GM23338 (cell line): ENCODE measurements at regions not wholly inside any gene's neighbourhood (a gene's known extent, or its start where the extent isn't known, plus 50 kb on each side); places are given as distances from the start of the nearest gene placed in this dataset.

Experiments
- CREB1 ChIP-seq: fragments of 250-450 bp; sonication (Bioruptor Pico); IDR thresholded peaks from 2 replicates; pipeline ENCODE4 v1.5.0; 2020; ENCODE audit warnings: low read depth, mild to moderate bottlenecking, moderate library complexity
- EZH2 ChIP-seq: fragments of 200-600 bp; sonication (generic); IDR thresholded peaks from one replicate; pipeline ENCODE4 v1.8.0; 2017; ENCODE audit warnings: antibody characterized with exemption, mild to moderate bottlenecking, low read depth; ENCODE audit not compliant: unreplicated experiment
- EZH2phosphoT487 ChIP-seq: fragments of 200-600 bp; sonication (generic); IDR thresholded peaks from one replicate; pipeline ENCODE4 v1.8.1; 2018; ENCODE audit warnings: antibody characterized with exemption; ENCODE audit not compliant: unreplicated experiment
- JUNB ChIP-seq: IDR thresholded peaks from one replicate; pipeline ENCODE4 v1.6.1; 2016; ENCODE audit warnings: antibody characterized with exemption; ENCODE audit not compliant: unreplicated experiment
- NANOG ChIP-seq: IDR thresholded peaks from 2 replicates; pipeline ENCODE4 v1.6.1; 2016; ENCODE audit warnings: antibody characterized with exemption, borderline replicate concordance
- POLR2AphosphoS5 ChIP-seq: IDR thresholded peaks from 2 replicates; pipeline ENCODE4 v1.6.1; 2016; ENCODE audit warnings: antibody characterized with exemption, low read depth
- STAT1 ChIP-seq: IDR thresholded peaks from one replicate; pipeline ENCODE4 v1.6.1; 2016; ENCODE audit warnings: antibody characterized with exemption; ENCODE audit not compliant: unreplicated experiment
- ZNF331 ChIP-seq: fragments of 250-450 bp; sonication (Bioruptor Pico); IDR thresholded peaks from 2 replicates; pipeline ENCODE4 v1.5.0; 2020; ENCODE audit warnings: low read depth, mild to moderate bottlenecking, moderate library complexity
- TF ChIP-seq, protein P1 (sequence below), 2 experiments: fragments of 200-600 bp in 1 of 2; sonication (generic) in 1 of 2; conservative IDR thresholded peaks; 2 replicates each; pipeline versions ENCODE4 v1.5.1 to v1.6.1; 2016 to 2017; ENCODE audit warnings: antibody characterized with exemption in 2 of 2, low read depth in 2 of 2, mild to moderate bottlenecking in 2 of 2, moderate library complexity in 1 of 2
- TF ChIP-seq, protein P2 (sequence below): IDR thresholded peaks from one replicate; pipeline ENCODE4 v1.6.1; 2018; ENCODE audit warnings: antibody characterized with exemption; ENCODE audit not compliant: unreplicated experiment
- TF ChIP-seq, protein P3 (sequence below): IDR thresholded peaks from 2 replicates; pipeline ENCODE4 v1.6.1; 2016; ENCODE audit warnings: antibody characterized with exemption

DNA sequence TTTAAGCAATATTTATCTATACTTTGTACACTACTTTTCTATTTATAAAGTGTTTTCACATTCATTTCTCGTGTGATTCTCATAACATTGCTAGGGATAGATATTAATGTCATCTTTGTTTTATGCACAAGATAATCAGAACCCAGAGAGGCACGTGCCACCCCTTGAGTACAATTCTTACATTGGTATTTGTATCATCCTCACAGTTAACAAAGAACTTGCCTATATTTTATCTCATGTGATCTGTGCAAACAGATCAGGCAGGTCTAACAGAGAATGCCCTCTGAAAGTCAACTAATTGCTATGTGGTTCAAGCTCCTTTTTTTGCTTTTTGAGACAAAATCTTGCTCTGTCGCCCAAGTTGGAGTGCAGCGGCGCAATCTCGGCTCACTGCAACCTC is 604.5 kb downstream of the LMO4 start:
- TF ChIP-seq, protein P1, sequence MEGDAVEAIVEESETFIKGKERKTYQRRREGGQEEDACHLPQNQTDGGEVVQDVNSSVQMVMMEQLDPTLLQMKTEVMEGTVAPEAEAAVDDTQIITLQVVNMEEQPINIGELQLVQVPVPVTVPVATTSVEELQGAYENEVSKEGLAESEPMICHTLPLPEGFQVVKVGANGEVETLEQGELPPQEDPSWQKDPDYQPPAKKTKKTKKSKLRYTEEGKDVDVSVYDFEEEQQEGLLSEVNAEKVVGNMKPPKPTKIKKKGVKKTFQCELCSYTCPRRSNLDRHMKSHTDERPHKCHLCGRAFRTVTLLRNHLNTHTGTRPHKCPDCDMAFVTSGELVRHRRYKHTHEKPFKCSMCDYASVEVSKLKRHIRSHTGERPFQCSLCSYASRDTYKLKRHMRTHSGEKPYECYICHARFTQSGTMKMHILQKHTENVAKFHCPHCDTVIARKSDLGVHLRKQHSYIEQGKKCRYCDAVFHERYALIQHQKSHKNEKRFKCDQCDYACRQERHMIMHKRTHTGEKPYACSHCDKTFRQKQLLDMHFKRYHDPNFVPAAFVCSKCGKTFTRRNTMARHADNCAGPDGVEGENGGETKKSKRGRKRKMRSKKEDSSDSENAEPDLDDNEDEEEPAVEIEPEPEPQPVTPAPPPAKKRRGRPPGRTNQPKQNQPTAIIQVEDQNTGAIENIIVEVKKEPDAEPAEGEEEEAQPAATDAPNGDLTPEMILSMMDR (conservative IDR thresholded peaks at IDR 0.05; ENCODE audit: low read depth in 2 of 2): no peak
- TF ChIP-seq POLR2AphosphoS5 (no peak), CREB1 (CRISPR knock-in tag) (no peak), JUNB (no peak), EZH2 (no peak), EZH2phosphoT487 (no peak), ZNF331 (CRISPR knock-in tag) (no peak), NANOG (no peak), STAT1 (no peak)
- TF ChIP-seq, protein P2, sequence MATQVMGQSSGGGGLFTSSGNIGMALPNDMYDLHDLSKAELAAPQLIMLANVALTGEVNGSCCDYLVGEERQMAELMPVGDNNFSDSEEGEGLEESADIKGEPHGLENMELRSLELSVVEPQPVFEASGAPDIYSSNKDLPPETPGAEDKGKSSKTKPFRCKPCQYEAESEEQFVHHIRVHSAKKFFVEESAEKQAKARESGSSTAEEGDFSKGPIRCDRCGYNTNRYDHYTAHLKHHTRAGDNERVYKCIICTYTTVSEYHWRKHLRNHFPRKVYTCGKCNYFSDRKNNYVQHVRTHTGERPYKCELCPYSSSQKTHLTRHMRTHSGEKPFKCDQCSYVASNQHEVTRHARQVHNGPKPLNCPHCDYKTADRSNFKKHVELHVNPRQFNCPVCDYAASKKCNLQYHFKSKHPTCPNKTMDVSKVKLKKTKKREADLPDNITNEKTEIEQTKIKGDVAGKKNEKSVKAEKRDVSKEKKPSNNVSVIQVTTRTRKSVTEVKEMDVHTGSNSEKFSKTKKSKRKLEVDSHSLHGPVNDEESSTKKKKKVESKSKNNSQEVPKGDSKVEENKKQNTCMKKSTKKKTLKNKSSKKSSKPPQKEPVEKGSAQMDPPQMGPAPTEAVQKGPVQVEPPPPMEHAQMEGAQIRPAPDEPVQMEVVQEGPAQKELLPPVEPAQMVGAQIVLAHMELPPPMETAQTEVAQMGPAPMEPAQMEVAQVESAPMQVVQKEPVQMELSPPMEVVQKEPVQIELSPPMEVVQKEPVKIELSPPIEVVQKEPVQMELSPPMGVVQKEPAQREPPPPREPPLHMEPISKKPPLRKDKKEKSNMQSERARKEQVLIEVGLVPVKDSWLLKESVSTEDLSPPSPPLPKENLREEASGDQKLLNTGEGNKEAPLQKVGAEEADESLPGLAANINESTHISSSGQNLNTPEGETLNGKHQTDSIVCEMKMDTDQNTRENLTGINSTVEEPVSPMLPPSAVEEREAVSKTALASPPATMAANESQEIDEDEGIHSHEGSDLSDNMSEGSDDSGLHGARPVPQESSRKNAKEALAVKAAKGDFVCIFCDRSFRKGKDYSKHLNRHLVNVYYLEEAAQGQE: no peak
- TF ChIP-seq, protein P3, sequence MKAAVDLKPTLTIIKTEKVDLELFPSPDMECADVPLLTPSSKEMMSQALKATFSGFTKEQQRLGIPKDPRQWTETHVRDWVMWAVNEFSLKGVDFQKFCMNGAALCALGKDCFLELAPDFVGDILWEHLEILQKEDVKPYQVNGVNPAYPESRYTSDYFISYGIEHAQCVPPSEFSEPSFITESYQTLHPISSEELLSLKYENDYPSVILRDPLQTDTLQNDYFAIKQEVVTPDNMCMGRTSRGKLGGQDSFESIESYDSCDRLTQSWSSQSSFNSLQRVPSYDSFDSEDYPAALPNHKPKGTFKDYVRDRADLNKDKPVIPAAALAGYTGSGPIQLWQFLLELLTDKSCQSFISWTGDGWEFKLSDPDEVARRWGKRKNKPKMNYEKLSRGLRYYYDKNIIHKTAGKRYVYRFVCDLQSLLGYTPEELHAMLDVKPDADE: no peak
